ENCODE measurements at regions not wholly inside any gene's neighbourhood (a gene's known extent, or its start where the extent isn't known, plus 50 kb on each side); places are given as distances from the start of the nearest gene placed in this dataset.

- no peaks in the 10 kb centered on the region for H3K27me3 ChIP-seq
- H3K4me1 ChIP-seq: no peaks in the 10 kb centered on the region
- intact Hi-C loops (cut with DNase I): no loop called here
- H3K4me3 ChIP-seq: no peak overlapping the region
- 67 to 68% methylated on average over 1 of the region's 1 CpG for WGBS, 2 donors
- no peak overlapping the region for H3K27ac ChIP-seq
- TF ChIP-seq CTCF (IDR thresholded peaks at IDR 0.05): no peak
- peaks cover 0 to 10% (median 0%) of the 10 kb centered on the region in 11 donors for H3K9me3 ChIP-seq
- DNase-seq: no peak
- no peaks in the 10 kb centered on the region for H3K36me3 ChIP-seq
- ATAC-seq: no peak
These were observed 2057.3 kb downstream of the ARAP2 start for GRCh38 chr4:34187056-34187455.

- no peaks in the 10 kb centered on the region for H3K4me1 ChIP-seq
- ATAC-seq (no peak), DNase-seq (no peak)
- no peak overlapping the region for H3K27ac ChIP-seq
- peaks cover 0 to 10% (median 0%) of the 10 kb centered on the region in 11 donors for H3K9me3 ChIP-seq
- no peaks in the 10 kb centered on the region for H3K36me3 ChIP-seq
- intact Hi-C loops (cut with DNase I): no loop called here
- no peak for TF ChIP-seq CTCF (IDR thresholded peaks at IDR 0.05)
- H3K27me3 ChIP-seq: no peaks in the 10 kb centered on the region
- no peak overlapping the region for H3K4me3 ChIP-seq
These were observed 2052.9 kb downstream of the ARAP2 start for GRCh38 chr4:34191443-34191842.

- no peak for ATAC-seq
- 56 to 65% methylated on average over 5 of the region's 5 CpGs for WGBS, 2 donors
- no peak overlapping the region for H3K27ac ChIP-seq
- H3K4me3 ChIP-seq: no peak overlapping the region
- peaks cover 0 to 10% (median 0%) of the 10 kb centered on the region in 11 donors for H3K9me3 ChIP-seq
- no peak for TF ChIP-seq CTCF (IDR thresholded peaks at IDR 0.05)
- H3K4me1 ChIP-seq: no peaks in the 10 kb centered on the region
- H3K27me3 ChIP-seq: no peaks in the 10 kb centered on the region
- intact Hi-C loops (cut with DNase I): no loop called here
- H3K36me3 ChIP-seq: no peaks in the 10 kb centered on the region
- no peak for DNase-seq
These were observed 2050.7 kb downstream of the ARAP2 start for GRCh38 chr4:34193451-34194154.

- no peak for TF ChIP-seq CTCF (IDR thresholded peaks at IDR 0.05)
- no peaks in the 10 kb centered on the region for H3K27me3 ChIP-seq
- intact Hi-C loops (cut with DNase I): no loop called here
- DNase-seq (no peak), ATAC-seq (no peak)
- H3K27ac ChIP-seq: no peak overlapping the region
- no peak overlapping the region for H3K4me3 ChIP-seq
- H3K4me1 ChIP-seq: no peaks in the 10 kb centered on the region
- 86 to 88% methylated on average over 2 of the region's 2 CpGs for WGBS, 2 donors
- peaks cover 0 to 10% (median 0%) of the 10 kb centered on the region in 11 donors for H3K9me3 ChIP-seq
- no peaks in the 10 kb centered on the region for H3K36me3 ChIP-seq
These were observed 2049.7 kb downstream of the ARAP2 start for GRCh38 chr4:34194585-34194984.
